Natural killer cell (primary cell): ENCODE measurements at regions not wholly inside any gene's neighbourhood (a gene's known extent, or its start where the extent isn't known, plus 50 kb on each side); places are given as distances from the start of the nearest gene placed in this dataset.

Experiments
- ATAC-seq, 3 donors: fragments of 150-1000 bp in 2 of 3; fragments of 200-7000 bp in 1 of 3; cut with Tn5 transposase; 1 replicate in 1 of 3; 2 replicates in 2 of 3; pipeline ENCODE4 v1.10.0; 2021; ENCODE audit warnings: mild to moderate bottlenecking in 2 of 3, moderate library complexity in 2 of 3
- DNase-seq, 2 donors: peaks; one replicate each; pipeline versions ENCODE4 v3.0.0 to v3.0.0-alpha.2; 2013 to 2021; ENCODE audit warnings: mixed read lengths in 1 of 2
- H3K27ac ChIP-seq: one replicate; pipeline ENCODE4 v1.5.1; 2013; ENCODE audit warnings: mild to moderate bottlenecking, low read length
- H3K27me3 ChIP-seq: one replicate; pipeline ENCODE4 v1.6.1; 2013; ENCODE audit warnings: low read length; ENCODE audit not compliant: control insufficient read depth, insufficient read depth
- H3K36me3 ChIP-seq: one replicate; pipeline ENCODE4 v1.6.1; 2013; ENCODE audit warnings: low read length; ENCODE audit not compliant: control insufficient read depth, insufficient read depth
- H3K4me1 ChIP-seq: one replicate; pipeline ENCODE4 v1.6.1; 2013; ENCODE audit warnings: low read length; ENCODE audit not compliant: control insufficient read depth, insufficient read depth
- H3K4me3 ChIP-seq: one replicate; pipeline ENCODE4 v1.5.1; 2013; ENCODE audit warnings: low read length
- H3K9me3 ChIP-seq: one replicate; pipeline ENCODE4 v1.6.1; 2013; ENCODE audit warnings: low read length; ENCODE audit not compliant: control insufficient read depth, insufficient read depth
- H3K27ac Mint-ChIP-seq, 2 donors: one replicate each; pipeline ENCODE4 v1.8.0; 2022; ENCODE audit warnings: mild to moderate bottlenecking in 2 of 2, mixed read lengths in 2 of 2, moderate library complexity in 1 of 2
- H3K27me3 Mint-ChIP-seq, 2 donors: one replicate each; pipeline ENCODE4 v1.8.0; 2022; ENCODE audit warnings: low read depth in 2 of 2, mixed read lengths in 2 of 2
- H3K36me3 Mint-ChIP-seq: one replicate; pipeline ENCODE4 v1.8.0; 2022; ENCODE audit warnings: mixed read lengths
- H3K4me1 Mint-ChIP-seq, 2 donors: one replicate each; pipeline ENCODE4 v1.8.0; 2022; ENCODE audit warnings: mixed read lengths in 2 of 2
- H3K4me3 Mint-ChIP-seq: one replicate; pipeline ENCODE4 v1.8.0; 2022; ENCODE audit warnings: mild to moderate bottlenecking, moderate library complexity, mixed read lengths
- H3K9me3 Mint-ChIP-seq, 2 donors: one replicate each; pipeline ENCODE4 v1.8.0; 2022; ENCODE audit warnings: mixed read lengths in 2 of 2
- WGBS: methylation state at CpG from one replicate; pipeline ENCODE4 v1.1.7; 2013; ENCODE audit warnings: missing lambda C conversion rate; ENCODE audit not compliant: insufficient coverage; 5-methylcytosine and 5-hydroxymethylcytosine counted together
- intact Hi-C: fragments of 100-400 bp; cut with micrococcal nuclease; formaldehyde crosslinking; loops from one replicate; pipeline ENCODE4 v1.14.2; 2022
- TF ChIP-seq, protein P1 (sequence below): fragments of 200-600 bp; IDR thresholded peaks from one replicate; pipeline ENCODE4 v1.8.0; 2022; ENCODE audit warnings: antibody characterized with exemption

DNA sequence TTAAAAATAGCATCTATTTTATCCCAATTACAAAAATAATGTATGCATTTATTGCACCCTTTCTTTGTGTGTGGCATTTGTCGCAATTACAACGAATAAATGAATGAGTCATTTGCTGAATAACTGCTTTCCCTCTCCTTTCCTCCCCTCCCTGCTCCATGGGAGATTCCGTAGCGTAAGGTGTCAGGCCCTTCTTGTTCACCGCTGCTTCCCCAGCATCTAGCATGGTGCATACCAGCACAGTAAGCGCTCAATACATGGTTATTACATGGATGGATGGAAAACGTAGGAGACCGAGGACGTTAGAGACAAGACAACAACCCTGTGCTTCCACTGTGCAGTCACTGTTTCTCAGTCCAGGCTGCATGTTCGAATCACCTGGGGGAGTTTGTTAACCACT is 336.0 kb upstream of the EEF2KMT start:
- Histone ChIP-seq H3K9me3 (no peaks in the 10 kb centered on the region), H3K4me1 (no peaks in the 10 kb centered on the region), H3K36me3 (no peaks in the 10 kb centered on the region), H3K27me3 (no peaks in the 10 kb centered on the region), H3K27ac (no peak overlapping the region), H3K4me3 (no peak overlapping the region)
- no peak for DNase-seq
- 62% methylated on average over 10 of the region's 10 CpGs for WGBS
- peaks cover under 1 to 11% of the 10 kb centered on the region in 2 donors for H3K27me3 Mint-ChIP-seq
- no peaks in the 10 kb centered on the region for H3K9me3 Mint-ChIP-seq
- no peak overlapping the region for H3K4me3 Mint-ChIP-seq
- H3K4me1 Mint-ChIP-seq: no peaks in the 10 kb centered on the region
- no peak overlapping the region for H3K27ac Mint-ChIP-seq
- intact Hi-C loops: no loop called here
- no peaks in the 10 kb centered on the region for H3K36me3 Mint-ChIP-seq
- TF ChIP-seq, protein P1, sequence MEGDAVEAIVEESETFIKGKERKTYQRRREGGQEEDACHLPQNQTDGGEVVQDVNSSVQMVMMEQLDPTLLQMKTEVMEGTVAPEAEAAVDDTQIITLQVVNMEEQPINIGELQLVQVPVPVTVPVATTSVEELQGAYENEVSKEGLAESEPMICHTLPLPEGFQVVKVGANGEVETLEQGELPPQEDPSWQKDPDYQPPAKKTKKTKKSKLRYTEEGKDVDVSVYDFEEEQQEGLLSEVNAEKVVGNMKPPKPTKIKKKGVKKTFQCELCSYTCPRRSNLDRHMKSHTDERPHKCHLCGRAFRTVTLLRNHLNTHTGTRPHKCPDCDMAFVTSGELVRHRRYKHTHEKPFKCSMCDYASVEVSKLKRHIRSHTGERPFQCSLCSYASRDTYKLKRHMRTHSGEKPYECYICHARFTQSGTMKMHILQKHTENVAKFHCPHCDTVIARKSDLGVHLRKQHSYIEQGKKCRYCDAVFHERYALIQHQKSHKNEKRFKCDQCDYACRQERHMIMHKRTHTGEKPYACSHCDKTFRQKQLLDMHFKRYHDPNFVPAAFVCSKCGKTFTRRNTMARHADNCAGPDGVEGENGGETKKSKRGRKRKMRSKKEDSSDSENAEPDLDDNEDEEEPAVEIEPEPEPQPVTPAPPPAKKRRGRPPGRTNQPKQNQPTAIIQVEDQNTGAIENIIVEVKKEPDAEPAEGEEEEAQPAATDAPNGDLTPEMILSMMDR: no peak
- no peak for ATAC-seq

DNA sequence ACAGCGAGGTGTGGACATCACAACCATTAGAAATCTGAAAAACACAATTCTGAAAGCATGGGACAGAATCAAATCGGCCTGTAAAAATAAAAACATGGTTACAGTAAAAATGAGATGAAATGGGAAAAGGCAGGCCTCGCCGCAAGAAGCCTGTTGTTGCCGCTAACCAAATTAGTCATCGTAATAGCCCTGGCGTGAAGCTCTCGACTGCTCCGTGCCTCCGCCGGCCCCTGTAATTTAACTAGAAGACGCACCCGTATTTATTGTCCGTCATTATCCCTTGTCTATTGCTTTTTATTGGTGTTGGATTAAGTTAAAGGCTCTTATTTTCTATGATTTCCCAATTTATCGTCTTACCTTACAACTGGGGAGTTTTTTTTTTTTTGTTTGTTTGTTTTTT is 334.6 kb upstream of the EEF2KMT start:
- H3K9me3 Mint-ChIP-seq: no peaks in the 10 kb centered on the region
- no peak overlapping the region for H3K4me3 ChIP-seq
- TF ChIP-seq, protein P1: no peak
- ATAC-seq (no peak), DNase-seq (no peak)
- no peaks in the 10 kb centered on the region for H3K9me3 ChIP-seq
- WGBS: 79% methylated on average over 11 of the region's 15 CpGs
- no peaks in the 10 kb centered on the region for H3K4me1 Mint-ChIP-seq
- intact Hi-C loops: no loop called here
- H3K27me3 ChIP-seq: no peaks in the 10 kb centered on the region
- no peak overlapping the region for H3K27ac Mint-ChIP-seq
- H3K36me3 Mint-ChIP-seq: no peaks in the 10 kb centered on the region
- H3K27me3 Mint-ChIP-seq: peaks cover 7 to 10% of the 10 kb centered on the region in 2 donors
- H3K36me3 ChIP-seq: no peaks in the 10 kb centered on the region
- no peaks in the 10 kb centered on the region for H3K4me1 ChIP-seq
- H3K4me3 Mint-ChIP-seq: no peak overlapping the region
- no peak overlapping the region for H3K27ac ChIP-seq

DNA sequence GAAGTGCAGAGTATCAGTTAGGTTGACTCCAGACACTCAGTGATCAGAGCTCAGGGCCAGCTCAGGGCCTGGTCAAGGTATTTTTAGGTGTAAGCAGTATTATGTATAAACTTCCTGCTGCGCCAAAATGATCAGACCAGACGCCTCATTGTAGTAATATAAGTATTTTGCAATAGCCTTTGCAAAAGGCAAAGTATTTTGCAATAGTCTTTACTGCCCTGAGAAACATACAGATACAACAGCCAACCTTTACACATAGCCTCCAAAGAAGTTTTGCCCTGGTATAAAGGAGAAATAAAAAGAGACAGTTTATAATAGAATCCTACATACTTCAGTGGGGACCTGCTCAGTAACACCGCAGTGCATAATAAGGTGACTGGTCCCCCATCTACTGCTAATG is 333.0 kb upstream of the EEF2KMT start:
- no peak overlapping the region for H3K4me3 ChIP-seq
- H3K4me1 ChIP-seq: no peaks in the 10 kb centered on the region
- no peaks in the 10 kb centered on the region for H3K9me3 ChIP-seq
- Mint-ChIP-seq H3K4me3 (no peak overlapping the region), H3K4me1 (no peaks in the 10 kb centered on the region), H3K9me3 (no peaks in the 10 kb centered on the region), H3K27ac (no peak overlapping the region), H3K27me3 (peaks cover 7 to 8% of the 10 kb centered on the region in 2 donors), H3K36me3 (no peaks in the 10 kb centered on the region)
- TF ChIP-seq, protein P1: no peak
- no peaks in the 10 kb centered on the region for H3K36me3 ChIP-seq
- WGBS: 100% methylated on average over 1 of the region's 3 CpGs
- intact Hi-C loops: no loop called here
- DNase-seq (no peak), ATAC-seq (no peak)
- no peaks in the 10 kb centered on the region for H3K27me3 ChIP-seq
- H3K27ac ChIP-seq: no peak overlapping the region

DNA sequence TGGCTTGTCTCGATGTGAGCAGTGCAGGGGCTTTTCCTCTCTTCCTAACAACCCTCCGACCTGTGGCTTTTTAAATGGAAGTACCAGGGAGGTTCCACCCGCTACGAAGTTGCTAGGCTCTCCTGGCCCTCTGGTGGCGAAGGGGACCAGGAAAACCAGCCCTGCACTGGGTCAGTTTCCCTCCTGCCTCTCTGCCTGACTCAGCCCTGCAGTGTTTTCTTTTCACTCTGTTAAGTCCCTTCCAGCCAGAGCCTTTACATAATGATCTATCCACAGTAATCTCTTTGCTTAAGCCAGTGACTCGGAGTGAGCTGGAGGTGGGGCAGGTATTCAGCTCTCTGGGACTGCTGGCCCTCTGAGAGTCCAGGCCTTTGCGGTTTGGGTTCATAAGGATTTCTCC is 331.3 kb upstream of the EEF2KMT start:
- no peak overlapping the region for H3K4me3 ChIP-seq
- no peaks in the 10 kb centered on the region for H3K4me1 ChIP-seq
- H3K27me3 ChIP-seq: no peaks in the 10 kb centered on the region
- H3K9me3 Mint-ChIP-seq: no peaks in the 10 kb centered on the region
- 48% methylated on average over 6 of the region's 7 CpGs for WGBS
- TF ChIP-seq, protein P1: no peak
- no peaks in the 10 kb centered on the region for H3K9me3 ChIP-seq
- H3K4me1 Mint-ChIP-seq: no peaks in the 10 kb centered on the region
- H3K27ac Mint-ChIP-seq: no peak overlapping the region
- no peaks in the 10 kb centered on the region for H3K36me3 ChIP-seq
- intact Hi-C loops: no loop called here
- DNase-seq (no peak), ATAC-seq (no peak)
- no peaks in the 10 kb centered on the region for H3K36me3 Mint-ChIP-seq
- no peak overlapping the region for H3K4me3 Mint-ChIP-seq
- no peak overlapping the region for H3K27ac ChIP-seq
- H3K27me3 Mint-ChIP-seq: peaks cover 4 to 7% of the 10 kb centered on the region in 2 donors
